WERI-Rb-1 (cell line): ENCODE measurements at regions not wholly inside any gene's neighbourhood (a gene's known extent, or its start where the extent isn't known, plus 50 kb on each side); places are given as distances from the start of the nearest gene placed in this dataset.

Source experiments
- DNase-seq: peaks from one replicate; pipeline ENCODE4 v3.0.0-alpha.2; 2020
- H3K27ac ChIP-seq: fragments of 250-450 bp; sonication (Bioruptor Pico); 2 replicates; pipeline ENCODE4 v1.5.1; 2020; ENCODE audit warnings: mild to moderate bottlenecking, moderate library complexity
- H3K27me3 ChIP-seq: fragments of 250-450 bp; sonication (Bioruptor Pico); 2 replicates; pipeline ENCODE4 v1.5.1; 2021; ENCODE audit warnings: mild to moderate bottlenecking, low read depth, moderate library complexity; ENCODE audit not compliant: insufficient read depth, severe bottlenecking
- H3K36me3 ChIP-seq: fragments of 250-450 bp; sonication (Bioruptor Pico); 2 replicates; pipeline ENCODE4 v1.5.1; 2020; ENCODE audit warnings: mild to moderate bottlenecking, moderate library complexity
- H3K4me3 ChIP-seq: 2 replicates; pipeline ENCODE4 v1.5.1; 2011; ENCODE audit warnings: low read depth, mild to moderate bottlenecking, control low read depth, low read length
- H3K9me3 ChIP-seq: fragments of 250-450 bp; sonication (Bioruptor Pico); 2 replicates; pipeline ENCODE4 v1.5.1; 2021; ENCODE audit warnings: mild to moderate bottlenecking, moderate library complexity; ENCODE audit not compliant: severe bottlenecking
- CTCF ChIP-seq: IDR thresholded peaks from 2 replicates; pipeline ENCODE4 v1.5.1; 2011; ENCODE audit warnings: low read depth, mild to moderate bottlenecking, control low read depth, inconsistent platforms, low read length

GRCh38 chr12:45622210-45622937 lies 107.1 kb upstream of the ARID2 start:
- no peak overlapping the region for H3K4me3 ChIP-seq
- TF ChIP-seq CTCF: no peak
- no peak overlapping the region for H3K27ac ChIP-seq
- H3K9me3 ChIP-seq: no peaks in the 10 kb centered on the region
- no peaks in the 10 kb centered on the region for H3K27me3 ChIP-seq
- no peaks in the 10 kb centered on the region for H3K36me3 ChIP-seq
- no peak for DNase-seq

GRCh38 chr12:45623221-45623620 lies 106.3 kb upstream of the ARID2 start:
- H3K4me3 ChIP-seq: no peak overlapping the region
- TF ChIP-seq CTCF: no peak
- no peaks in the 10 kb centered on the region for H3K36me3 ChIP-seq
- H3K27me3 ChIP-seq: no peaks in the 10 kb centered on the region
- DNase-seq: no peak
- H3K27ac ChIP-seq: no peak overlapping the region
- no peaks in the 10 kb centered on the region for H3K9me3 ChIP-seq

- H3K36me3 ChIP-seq: no peaks in the 10 kb centered on the region
- TF ChIP-seq CTCF: no peak
- H3K27ac ChIP-seq: no peak overlapping the region
- H3K27me3 ChIP-seq: no peaks in the 10 kb centered on the region
- DNase-seq: no peak
- H3K9me3 ChIP-seq: no peaks in the 10 kb centered on the region
- no peak overlapping the region for H3K4me3 ChIP-seq
Observed at GRCh38 chr12:45623940-45624339, 105.6 kb upstream of the ARID2 start.

GRCh38 chr12:45626965-45627364 lies 102.5 kb upstream of the ARID2 start:
- H3K4me3 ChIP-seq: no peak overlapping the region
- DNase-seq: no peak
- H3K9me3 ChIP-seq: no peaks in the 10 kb centered on the region
- no peaks in the 10 kb centered on the region for H3K36me3 ChIP-seq
- H3K27me3 ChIP-seq: no peaks in the 10 kb centered on the region
- no peak for TF ChIP-seq CTCF
- no peak overlapping the region for H3K27ac ChIP-seq

GRCh38 chr12:45627407-45628069 lies 102.0 kb upstream of the ARID2 start:
- Histone ChIP-seq H3K4me3 (no peak overlapping the region), H3K9me3 (no peaks in the 10 kb centered on the region), H3K36me3 (no peaks in the 10 kb centered on the region), H3K27ac (no peak overlapping the region), H3K27me3 (no peaks in the 10 kb centered on the region)
- no peak for TF ChIP-seq CTCF
- DNase-seq: no peak
